Astrocyte (in vitro differentiated cells and primary cell): ENCODE measurements at regions not wholly inside any gene's neighbourhood (a gene's known extent, or its start where the extent isn't known, plus 50 kb on each side); places are given as distances from the start of the nearest gene placed in this dataset.

Experiments
- CTCF ChIP-seq: IDR thresholded peaks from 2 replicates; pipeline ENCODE4 v1.5.1; 2011; ENCODE audit warnings: low read depth, mild to moderate bottlenecking, inconsistent platforms, low read length, moderate library complexity; ENCODE audit not compliant: insufficient read depth
- EZH2 ChIP-seq: IDR thresholded peaks from 2 replicates; pipeline ENCODE4 v1.6.1; 2012; ENCODE audit warnings: mild to moderate bottlenecking, low read length, inconsistent platforms; ENCODE audit not compliant: insufficient read depth

- TF ChIP-seq CTCF (no peak), EZH2 (no peak)
These were observed 110.0 kb downstream of the MTRR start for GRCh38 chr5:7978991-7979390.
